ENCODE measurements at regions not wholly inside any gene's neighbourhood (a gene's known extent, or its start where the extent isn't known, plus 50 kb on each side); places are given as distances from the start of the nearest gene placed in this dataset.

GRCh38 chr14:76307786-76308780 lies 67.9 kb upstream of the ESRRB start:
- DNase-seq: no peak

GRCh38 chr14:76309572-76310162 lies 66.3 kb upstream of the ESRRB start:
- DNase-seq: no peak

GRCh38 chr14:76311079-76311758 lies 64.7 kb upstream of the ESRRB start:
- no peak for DNase-seq

- DNase-seq: no peak
Observed at GRCh38 chr14:76312821-76313220, 63.1 kb upstream of the ESRRB start.

GRCh38 chr14:76313303-76313702 lies 62.6 kb upstream of the ESRRB start:
- DNase-seq: no peak

- no peak for DNase-seq
Observed at GRCh38 chr14:76313852-76314251, 62.1 kb upstream of the ESRRB start.

GRCh38 chr14:76314521-76315034 lies 61.4 kb upstream of the ESRRB start:
- DNase-seq: no peak

- DNase-seq: no peak
Observed at GRCh38 chr14:76320486-76320885, 55.5 kb upstream of the ESRRB start.

GRCh38 chr14:76320975-76321374 lies 55.0 kb upstream of the ESRRB start:
- no peak for DNase-seq

- DNase-seq: no peak
Observed at GRCh38 chr14:76322594-76323220, 53.2 kb upstream of the ESRRB start.

GRCh38 chr14:76323331-76324050 lies 52.4 kb upstream of the ESRRB start:
- DNase-seq: no peak

- DNase-seq: no peak
Observed at GRCh38 chr14:76324133-76324532, 51.8 kb upstream of the ESRRB start.

Measured in stimulated activated CD4-positive, alpha-beta T cell treated with anti-CD3 and anti-CD28 coated beads, Interleukin-12 subunit alpha, Interleukin-12 subunit beta, amount 100 ng/mL, for 4 hours (primary cell).